Mesendoderm (in vitro differentiated cells): ENCODE measurements at regions not wholly inside any gene's neighbourhood (a gene's known extent, or its start where the extent isn't known, plus 50 kb on each side); places are given as distances from the start of the nearest gene placed in this dataset.
A peak's percentile ranks its signal among the peaks of the same experiment; 100 is the strongest.

Source experiments
- DNase-seq: peaks from one replicate; pipeline ENCODE4 v3.0.0; 2013
- H2AK5ac ChIP-seq: 2 replicates; pipeline ENCODE4 v1.6.1; 2013; ENCODE audit warnings: low read length, inconsistent platforms
- H2BK120ac ChIP-seq: 2 replicates; pipeline ENCODE4 v1.6.1; 2013; ENCODE audit warnings: low read depth, mild to moderate bottlenecking, low read length, moderate library complexity, mixed read lengths
- H2BK15ac ChIP-seq: replicated peaks from 2 replicates; pipeline ENCODE4 v1.6.1; 2013; ENCODE audit warnings: low read depth, mild to moderate bottlenecking, moderate library complexity
- H2BK5ac ChIP-seq: 2 replicates; pipeline ENCODE4 v1.6.1; 2013; ENCODE audit warnings: low read length, inconsistent platforms
- H3K18ac ChIP-seq: 2 replicates; pipeline ENCODE4 v1.6.1; 2013; ENCODE audit warnings: mild to moderate bottlenecking, low read length, mixed read lengths
- H3K23ac ChIP-seq: one replicate; pipeline ENCODE4 v1.6.1; 2013; ENCODE audit warnings: low read length
- H3K27ac ChIP-seq: 2 replicates; pipeline ENCODE4 v1.5.1; 2013; ENCODE audit warnings: low read depth, mild to moderate bottlenecking, inconsistent platforms, low read length, moderate library complexity
- H3K27me3 ChIP-seq: 2 replicates; pipeline ENCODE4 v1.6.1; 2013; ENCODE audit warnings: low read length, control low read depth, mild to moderate bottlenecking, inconsistent platforms; ENCODE audit not compliant: insufficient read depth, poor library complexity
- H3K36me3 ChIP-seq: 2 replicates; pipeline ENCODE4 v1.6.1; 2013; ENCODE audit warnings: low read length, inconsistent platforms; ENCODE audit not compliant: control insufficient read depth, insufficient read depth
- H3K4ac ChIP-seq: one replicate; pipeline ENCODE4 v1.6.1; 2013; ENCODE audit warnings: low read depth, mild to moderate bottlenecking, low read length, moderate library complexity
- H3K4me1 ChIP-seq: 2 replicates; pipeline ENCODE4 v1.6.1; 2013; ENCODE audit warnings: low read depth, low read length, inconsistent platforms; ENCODE audit not compliant: control insufficient read depth
- H3K4me2 ChIP-seq: 2 replicates; pipeline ENCODE4 v1.6.1; 2013; ENCODE audit warnings: low read length
- H3K4me3 ChIP-seq: 2 replicates; pipeline ENCODE4 v1.5.1; 2013; ENCODE audit warnings: mild to moderate bottlenecking, low read length
- H3K56ac ChIP-seq: one replicate; pipeline ENCODE4 v1.6.1; 2013; ENCODE audit warnings: low read length
- H3K79me1 ChIP-seq: 2 replicates; pipeline ENCODE4 v1.6.1; 2013; ENCODE audit warnings: low read length, inconsistent platforms
- H3K79me2 ChIP-seq: 2 replicates; pipeline ENCODE4 v1.6.1; 2013; ENCODE audit warnings: mild to moderate bottlenecking, low read length; ENCODE audit not compliant: control insufficient read depth, insufficient read depth
- H3K9ac ChIP-seq: 2 replicates; pipeline ENCODE4 v1.6.1; 2013; ENCODE audit warnings: low read length, inconsistent platforms
- H4K5ac ChIP-seq: one replicate; pipeline ENCODE4 v1.6.1; 2013; ENCODE audit warnings: low read length
- H4K8ac ChIP-seq: one replicate; pipeline ENCODE4 v1.6.1; 2013; ENCODE audit warnings: low read depth, mild to moderate bottlenecking, control low read depth, low read length, moderate library complexity
- WGBS: extraction: QIAGEN DNeasy Blood & Tissue Kit; methylation state at CpG from one replicate; pipeline ENCODE4 v1.1.7; 2013; ENCODE audit warnings: low lambda C conversion rate, missing lambda C conversion rate; ENCODE audit not compliant: insufficient coverage; ENCODE audit errors: extremely low coverage; 5-methylcytosine and 5-hydroxymethylcytosine counted together

GRCh38 chr18:28607991-28608390 is 431.1 kb upstream of the CDH2 start:
- Histone ChIP-seq H3K23ac (no peak overlapping the region), H2BK15ac (no peak overlapping the region), H2AK5ac (no peak overlapping the region), H4K5ac (no peak overlapping the region), H3K79me2 (no peaks in the 10 kb centered on the region), H3K36me3 (no peaks in the 10 kb centered on the region), H3K56ac (no peak overlapping the region), H3K18ac (no peak overlapping the region), H3K4me2 (no peak overlapping the region), H3K27me3 (no peaks in the 10 kb centered on the region), H3K27ac (no peak overlapping the region), H3K4me1 (no peaks in the 10 kb centered on the region), H2BK5ac (no peak overlapping the region), H4K8ac (no peak overlapping the region), H3K9ac (no peak overlapping the region), H3K4ac (no peak overlapping the region), H3K79me1 (no peaks in the 10 kb centered on the region), H3K4me3 (no peak overlapping the region), H2BK120ac (no peak overlapping the region)
- no CpG with 5 or more reads among the region's 1 CpG for WGBS
- no peak for DNase-seq

GRCh38 chr18:28606686-28607085 is 429.8 kb upstream of the CDH2 start:
- WGBS = no CpG with 5 or more reads among the region's 2 CpGs
- H2AK5ac ChIP-seq = no peak overlapping the region
- H3K4me2 ChIP-seq = no peak overlapping the region
- no peak overlapping the region for H3K23ac ChIP-seq
- DNase-seq = no peak
- no peaks in the 10 kb centered on the region for H3K36me3 ChIP-seq
- H3K79me2 ChIP-seq = no peaks in the 10 kb centered on the region
- H3K4me3 ChIP-seq = no peak overlapping the region
- no peak overlapping the region for H2BK5ac ChIP-seq
- H3K27me3 ChIP-seq = no peaks in the 10 kb centered on the region
- no peak overlapping the region for H3K18ac ChIP-seq
- H3K79me1 ChIP-seq = no peaks in the 10 kb centered on the region
- no peak overlapping the region for H3K9ac ChIP-seq
- no peaks in the 10 kb centered on the region for H3K4me1 ChIP-seq
- H3K4ac ChIP-seq = no peak overlapping the region
- no peak overlapping the region for H3K27ac ChIP-seq
- H3K56ac ChIP-seq = no peak overlapping the region
- H4K5ac ChIP-seq = no peak overlapping the region
- no peak overlapping the region for H2BK120ac ChIP-seq
- no peak overlapping the region for H4K8ac ChIP-seq
- no peak overlapping the region for H2BK15ac ChIP-seq

GRCh38 chr18:28602391-28602790 is 425.5 kb upstream of the CDH2 start:
- Histone ChIP-seq H3K4me2 (no peak overlapping the region), H3K9ac (no peak overlapping the region), H3K4me3 (no peak overlapping the region), H4K8ac (no peak overlapping the region), H2BK120ac (no peak overlapping the region), H2AK5ac (no peak overlapping the region), H3K36me3 (no peaks in the 10 kb centered on the region), H3K18ac (no peak overlapping the region), H3K27ac (no peak overlapping the region), H3K4ac (no peak overlapping the region), H3K79me1 (no peaks in the 10 kb centered on the region), H2BK5ac (no peak overlapping the region), H2BK15ac (no peak overlapping the region), H3K79me2 (no peaks in the 10 kb centered on the region), H3K23ac (no peak overlapping the region), H4K5ac (no peak overlapping the region), H3K56ac (no peak overlapping the region), H3K4me1 (no peaks in the 10 kb centered on the region), H3K27me3 (no peaks in the 10 kb centered on the region)
- DNase-seq = no peak

GRCh38 chr18:28594034-28594433 is 417.1 kb upstream of the CDH2 start:
- Histone ChIP-seq H3K4me1 (no peaks in the 10 kb centered on the region), H3K27ac (no peak overlapping the region), H3K36me3 (no peaks in the 10 kb centered on the region), H3K27me3 (no peaks in the 10 kb centered on the region), H2AK5ac (no peak overlapping the region), H3K79me1 (no peaks in the 10 kb centered on the region), H3K4ac (no peak overlapping the region), H4K5ac (no peak overlapping the region), H3K56ac (no peak overlapping the region), H3K4me2 (no peak overlapping the region), H3K79me2 (no peaks in the 10 kb centered on the region), H3K23ac (no peak overlapping the region), H3K18ac (no peak overlapping the region), H3K9ac (no peak overlapping the region), H4K8ac (no peak overlapping the region), H2BK120ac (no peak overlapping the region), H2BK5ac (no peak overlapping the region), H3K4me3 (no peak overlapping the region), H2BK15ac (no peak overlapping the region)
- DNase-seq = no peak
- no CpG with 5 or more reads among the region's 4 CpGs for WGBS

- Histone ChIP-seq H2AK5ac (no peak overlapping the region), H2BK120ac (no peak overlapping the region), H3K79me1 (no peaks in the 10 kb centered on the region), H3K79me2 (no peaks in the 10 kb centered on the region), H3K18ac (no peak overlapping the region), H4K8ac (no peak overlapping the region), H3K27me3 (no peaks in the 10 kb centered on the region), H3K9ac (no peak overlapping the region), H3K4ac (no peak overlapping the region), H3K4me2 (no peak overlapping the region), H2BK5ac (no peak overlapping the region), H2BK15ac (no peak overlapping the region), H3K23ac (no peak overlapping the region), H3K4me1 (no peaks in the 10 kb centered on the region), H3K4me3 (no peak overlapping the region), H3K36me3 (no peaks in the 10 kb centered on the region), H4K5ac (no peak overlapping the region), H3K27ac (no peak overlapping the region), H3K56ac (no peak overlapping the region)
- DNase-seq = no peak
- WGBS = no CpG with 5 or more reads among the region's 1 CpG
Measured at GRCh38 chr18:28588884-28589549, 412.1 kb upstream of the CDH2 start.

- Histone ChIP-seq H2BK120ac (no peak overlapping the region), H3K27ac (no peak overlapping the region)
- peak; percentile 88 for DNase-seq
Measured at GRCh38 chr18:28584731-28585130, 407.8 kb upstream of the CDH2 start.

More at GRCh38 chr18:28584731-28585130, 407.8 kb upstream of the CDH2 start:
- no CpG with 5 or more reads among the region's 5 CpGs for WGBS
- H4K5ac ChIP-seq = no peak overlapping the region
- H3K4me1 ChIP-seq = no peaks in the 10 kb centered on the region
- no peak overlapping the region for H3K4ac ChIP-seq
- no peak overlapping the region for H2BK5ac ChIP-seq
- H3K4me2 ChIP-seq = no peak overlapping the region
- H3K4me3 ChIP-seq = no peak overlapping the region
- no peaks in the 10 kb centered on the region for H3K36me3 ChIP-seq
- H2BK15ac ChIP-seq = peak overlapping the region; percentile 45
- H4K8ac ChIP-seq = no peak overlapping the region
- H3K79me1 ChIP-seq = no peaks in the 10 kb centered on the region
- H3K9ac ChIP-seq = no peak overlapping the region
- H3K23ac ChIP-seq = no peak overlapping the region
- H2AK5ac ChIP-seq = no peak overlapping the region
- H3K56ac ChIP-seq = no peak overlapping the region
- H3K27me3 ChIP-seq = no peaks in the 10 kb centered on the region
- H3K79me2 ChIP-seq = no peaks in the 10 kb centered on the region
- H3K18ac ChIP-seq = no peak overlapping the region
